ENCODE measurements at regions not wholly inside any gene's neighbourhood (a gene's known extent, or its start where the extent isn't known, plus 50 kb on each side); places are given as distances from the start of the nearest gene placed in this dataset.

DNA sequence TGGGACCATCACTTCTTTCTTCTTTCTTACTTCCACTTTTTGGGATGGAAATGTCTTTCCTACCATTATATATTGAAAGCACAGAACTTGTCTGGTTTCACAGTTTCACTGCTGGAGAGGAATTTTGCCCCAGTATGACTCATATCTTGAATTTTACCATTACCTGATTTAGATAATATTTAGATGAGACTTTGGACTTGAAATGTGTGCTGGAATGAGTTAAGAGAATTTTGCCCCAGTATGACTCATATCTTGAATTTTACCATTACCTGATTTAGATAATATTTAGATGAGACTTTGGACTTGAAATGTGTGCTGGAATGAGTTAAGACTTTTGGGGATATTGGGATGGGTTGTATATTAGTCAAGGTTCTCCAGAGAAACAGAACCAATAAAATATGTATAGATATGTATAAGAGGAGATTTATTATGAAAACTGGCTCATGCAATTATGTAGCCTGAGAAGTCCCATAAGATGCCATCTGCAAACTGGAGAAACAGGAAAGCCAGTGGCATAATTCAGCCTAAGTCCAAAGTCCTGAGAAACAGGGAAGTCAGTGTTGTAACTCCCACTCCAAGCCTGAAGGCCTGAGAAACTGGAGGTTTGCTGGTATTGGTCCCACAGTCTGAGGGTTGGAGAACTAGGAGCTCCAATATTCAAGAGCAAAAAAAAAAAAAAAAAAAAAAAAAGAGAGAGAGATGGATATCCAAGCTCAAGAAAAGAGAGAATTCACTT, 1029.2 kb downstream of the EPHA3 start:
- TF ChIP-seq, protein P1, sequence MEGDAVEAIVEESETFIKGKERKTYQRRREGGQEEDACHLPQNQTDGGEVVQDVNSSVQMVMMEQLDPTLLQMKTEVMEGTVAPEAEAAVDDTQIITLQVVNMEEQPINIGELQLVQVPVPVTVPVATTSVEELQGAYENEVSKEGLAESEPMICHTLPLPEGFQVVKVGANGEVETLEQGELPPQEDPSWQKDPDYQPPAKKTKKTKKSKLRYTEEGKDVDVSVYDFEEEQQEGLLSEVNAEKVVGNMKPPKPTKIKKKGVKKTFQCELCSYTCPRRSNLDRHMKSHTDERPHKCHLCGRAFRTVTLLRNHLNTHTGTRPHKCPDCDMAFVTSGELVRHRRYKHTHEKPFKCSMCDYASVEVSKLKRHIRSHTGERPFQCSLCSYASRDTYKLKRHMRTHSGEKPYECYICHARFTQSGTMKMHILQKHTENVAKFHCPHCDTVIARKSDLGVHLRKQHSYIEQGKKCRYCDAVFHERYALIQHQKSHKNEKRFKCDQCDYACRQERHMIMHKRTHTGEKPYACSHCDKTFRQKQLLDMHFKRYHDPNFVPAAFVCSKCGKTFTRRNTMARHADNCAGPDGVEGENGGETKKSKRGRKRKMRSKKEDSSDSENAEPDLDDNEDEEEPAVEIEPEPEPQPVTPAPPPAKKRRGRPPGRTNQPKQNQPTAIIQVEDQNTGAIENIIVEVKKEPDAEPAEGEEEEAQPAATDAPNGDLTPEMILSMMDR (IDR thresholded peaks at IDR 0.05) = no peak
- TF ChIP-seq EP300 (IDR thresholded peaks at IDR 0.05) = no peak
- no peak for TF ChIP-seq POLR2A (IDR thresholded peaks at IDR 0.05)

Data from gastroesophageal sphincter (tissue), 3 donors.